WTC11 (cell line): ENCODE measurements at regions not wholly inside any gene's neighbourhood (a gene's known extent, or its start where the extent isn't known, plus 50 kb on each side); places are given as distances from the start of the nearest gene placed in this dataset.

ENCODE experiments used
- CBFB ChIP-seq: sonication (generic); formaldehyde crosslinking; IDR thresholded peaks from 2 replicates; pipeline ENCODE4 v1.8.1; 2022; ENCODE audit warnings: mild to moderate bottlenecking, low read depth, missing genetic modification reagents
- CREB1 ChIP-seq: sonication (generic); formaldehyde crosslinking; IDR thresholded peaks from 2 replicates; pipeline ENCODE4 v1.8.0; 2023; ENCODE audit warnings: mild to moderate bottlenecking, missing genetic modification reagents
- ETV6 ChIP-seq: sonication (generic); formaldehyde crosslinking; IDR thresholded peaks from 2 replicates; pipeline ENCODE4 v1.8.1; 2022; ENCODE audit warnings: mild to moderate bottlenecking, missing genetic modification reagents
- GABPB1 ChIP-seq: sonication (generic); formaldehyde crosslinking; IDR thresholded peaks from 2 replicates; pipeline ENCODE4 v1.8.1; 2023; ENCODE audit warnings: mild to moderate bottlenecking, missing genetic modification reagents
- JUN ChIP-seq: sonication (generic); formaldehyde crosslinking; IDR thresholded peaks from 2 replicates; pipeline ENCODE4 v1.8.0; 2023; ENCODE audit warnings: mild to moderate bottlenecking, missing genetic modification reagents
- MYBL2 ChIP-seq: sonication (generic); formaldehyde crosslinking; IDR thresholded peaks from 2 replicates; pipeline ENCODE4 v1.8.1; 2023; ENCODE audit warnings: mild to moderate bottlenecking, moderate library complexity, missing genetic modification reagents
- ZNF232 ChIP-seq: sonication (generic); formaldehyde crosslinking; IDR thresholded peaks from 2 replicates; pipeline ENCODE4 v1.8.0; 2022; ENCODE audit warnings: mild to moderate bottlenecking, missing genetic modification reagents
- TF ChIP-seq, protein P1 (sequence below): sonication (generic); formaldehyde crosslinking; IDR thresholded peaks from 2 replicates; pipeline ENCODE4 v1.8.0; 2022; ENCODE audit warnings: missing genetic modification reagents
- TF ChIP-seq, protein P2 (sequence below): fragments of 200-600 bp; IDR thresholded peaks from 2 replicates; pipeline ENCODE4 v1.8.0; 2022; ENCODE audit warnings: antibody characterized with exemption
- TF ChIP-seq, protein P3 (sequence below): sonication (generic); formaldehyde crosslinking; conservative IDR thresholded peaks from 2 replicates; pipeline ENCODE4 v1.8.1; 2023; ENCODE audit warnings: mild to moderate bottlenecking, low read depth, missing genetic modification reagents, moderate library complexity
- TF ChIP-seq, protein P4 (sequence below): fragments of 250-450 bp; sonication (Bioruptor Pico); IDR thresholded peaks from 2 replicates; pipeline ENCODE4 v1.9.0; 2021; ENCODE audit warnings: moderate library complexity, mild to moderate bottlenecking, inconsistent platforms, borderline replicate concordance

DNA sequence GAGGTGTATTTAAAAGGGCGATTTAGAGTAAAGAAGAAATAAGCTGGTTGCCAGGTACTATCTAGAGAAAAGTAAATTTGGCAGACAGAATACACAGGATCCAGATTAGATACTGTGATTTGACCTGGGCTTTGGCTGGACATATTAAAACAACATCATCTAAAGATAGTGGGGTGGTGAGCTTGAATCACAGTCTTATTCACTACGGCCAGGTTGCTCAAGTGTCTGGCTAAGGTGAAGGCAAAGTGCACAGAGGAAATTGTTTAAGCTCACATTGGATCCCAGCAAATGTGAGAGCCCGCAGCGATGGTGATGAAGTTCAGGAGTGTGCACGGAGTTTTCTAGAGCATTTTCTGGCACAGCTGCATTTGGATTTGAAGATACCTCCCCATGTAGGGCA, 398.2 kb upstream of the MEF2C start:
- TF ChIP-seq, protein P1, sequence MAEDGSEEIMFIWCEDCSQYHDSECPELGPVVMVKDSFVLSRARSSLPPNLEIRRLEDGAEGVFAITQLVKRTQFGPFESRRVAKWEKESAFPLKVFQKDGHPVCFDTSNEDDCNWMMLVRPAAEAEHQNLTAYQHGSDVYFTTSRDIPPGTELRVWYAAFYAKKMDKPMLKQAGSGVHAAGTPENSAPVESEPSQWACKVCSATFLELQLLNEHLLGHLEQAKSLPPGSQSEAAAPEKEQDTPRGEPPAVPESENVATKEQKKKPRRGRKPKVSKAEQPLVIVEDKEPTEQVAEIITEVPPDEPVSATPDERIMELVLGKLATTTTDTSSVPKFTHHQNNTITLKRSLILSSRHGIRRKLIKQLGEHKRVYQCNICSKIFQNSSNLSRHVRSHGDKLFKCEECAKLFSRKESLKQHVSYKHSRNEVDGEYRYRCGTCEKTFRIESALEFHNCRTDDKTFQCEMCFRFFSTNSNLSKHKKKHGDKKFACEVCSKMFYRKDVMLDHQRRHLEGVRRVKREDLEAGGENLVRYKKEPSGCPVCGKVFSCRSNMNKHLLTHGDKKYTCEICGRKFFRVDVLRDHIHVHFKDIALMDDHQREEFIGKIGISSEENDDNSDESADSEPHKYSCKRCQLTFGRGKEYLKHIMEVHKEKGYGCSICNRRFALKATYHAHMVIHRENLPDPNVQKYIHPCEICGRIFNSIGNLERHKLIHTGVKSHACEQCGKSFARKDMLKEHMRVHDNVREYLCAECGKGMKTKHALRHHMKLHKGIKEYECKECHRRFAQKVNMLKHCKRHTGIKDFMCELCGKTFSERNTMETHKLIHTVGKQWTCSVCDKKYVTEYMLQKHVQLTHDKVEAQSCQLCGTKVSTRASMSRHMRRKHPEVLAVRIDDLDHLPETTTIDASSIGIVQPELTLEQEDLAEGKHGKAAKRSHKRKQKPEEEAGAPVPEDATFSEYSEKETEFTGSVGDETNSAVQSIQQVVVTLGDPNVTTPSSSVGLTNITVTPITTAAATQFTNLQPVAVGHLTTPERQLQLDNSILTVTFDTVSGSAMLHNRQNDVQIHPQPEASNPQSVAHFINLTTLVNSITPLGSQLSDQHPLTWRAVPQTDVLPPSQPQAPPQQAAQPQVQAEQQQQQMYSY (CRISPR knock-in tag) = no peak
- TF ChIP-seq, protein P2, sequence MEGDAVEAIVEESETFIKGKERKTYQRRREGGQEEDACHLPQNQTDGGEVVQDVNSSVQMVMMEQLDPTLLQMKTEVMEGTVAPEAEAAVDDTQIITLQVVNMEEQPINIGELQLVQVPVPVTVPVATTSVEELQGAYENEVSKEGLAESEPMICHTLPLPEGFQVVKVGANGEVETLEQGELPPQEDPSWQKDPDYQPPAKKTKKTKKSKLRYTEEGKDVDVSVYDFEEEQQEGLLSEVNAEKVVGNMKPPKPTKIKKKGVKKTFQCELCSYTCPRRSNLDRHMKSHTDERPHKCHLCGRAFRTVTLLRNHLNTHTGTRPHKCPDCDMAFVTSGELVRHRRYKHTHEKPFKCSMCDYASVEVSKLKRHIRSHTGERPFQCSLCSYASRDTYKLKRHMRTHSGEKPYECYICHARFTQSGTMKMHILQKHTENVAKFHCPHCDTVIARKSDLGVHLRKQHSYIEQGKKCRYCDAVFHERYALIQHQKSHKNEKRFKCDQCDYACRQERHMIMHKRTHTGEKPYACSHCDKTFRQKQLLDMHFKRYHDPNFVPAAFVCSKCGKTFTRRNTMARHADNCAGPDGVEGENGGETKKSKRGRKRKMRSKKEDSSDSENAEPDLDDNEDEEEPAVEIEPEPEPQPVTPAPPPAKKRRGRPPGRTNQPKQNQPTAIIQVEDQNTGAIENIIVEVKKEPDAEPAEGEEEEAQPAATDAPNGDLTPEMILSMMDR = no peak
- TF ChIP-seq, protein P3, sequence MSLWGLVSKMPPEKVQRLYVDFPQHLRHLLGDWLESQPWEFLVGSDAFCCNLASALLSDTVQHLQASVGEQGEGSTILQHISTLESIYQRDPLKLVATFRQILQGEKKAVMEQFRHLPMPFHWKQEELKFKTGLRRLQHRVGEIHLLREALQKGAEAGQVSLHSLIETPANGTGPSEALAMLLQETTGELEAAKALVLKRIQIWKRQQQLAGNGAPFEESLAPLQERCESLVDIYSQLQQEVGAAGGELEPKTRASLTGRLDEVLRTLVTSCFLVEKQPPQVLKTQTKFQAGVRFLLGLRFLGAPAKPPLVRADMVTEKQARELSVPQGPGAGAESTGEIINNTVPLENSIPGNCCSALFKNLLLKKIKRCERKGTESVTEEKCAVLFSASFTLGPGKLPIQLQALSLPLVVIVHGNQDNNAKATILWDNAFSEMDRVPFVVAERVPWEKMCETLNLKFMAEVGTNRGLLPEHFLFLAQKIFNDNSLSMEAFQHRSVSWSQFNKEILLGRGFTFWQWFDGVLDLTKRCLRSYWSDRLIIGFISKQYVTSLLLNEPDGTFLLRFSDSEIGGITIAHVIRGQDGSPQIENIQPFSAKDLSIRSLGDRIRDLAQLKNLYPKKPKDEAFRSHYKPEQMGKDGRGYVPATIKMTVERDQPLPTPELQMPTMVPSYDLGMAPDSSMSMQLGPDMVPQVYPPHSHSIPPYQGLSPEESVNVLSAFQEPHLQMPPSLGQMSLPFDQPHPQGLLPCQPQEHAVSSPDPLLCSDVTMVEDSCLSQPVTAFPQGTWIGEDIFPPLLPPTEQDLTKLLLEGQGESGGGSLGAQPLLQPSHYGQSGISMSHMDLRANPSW (CRISPR knock-in tag) = no peak
- TF ChIP-seq MYBL2 (no peak), ZNF232 (CRISPR knock-in tag) (no peak), ETV6 (CRISPR knock-in tag) (no peak), GABPB1 (CRISPR knock-in tag) (no peak), CBFB (CRISPR knock-in tag) (no peak), JUN (CRISPR knock-in tag) (no peak), CREB1 (CRISPR knock-in tag) (no peak)
- TF ChIP-seq, protein P4, sequence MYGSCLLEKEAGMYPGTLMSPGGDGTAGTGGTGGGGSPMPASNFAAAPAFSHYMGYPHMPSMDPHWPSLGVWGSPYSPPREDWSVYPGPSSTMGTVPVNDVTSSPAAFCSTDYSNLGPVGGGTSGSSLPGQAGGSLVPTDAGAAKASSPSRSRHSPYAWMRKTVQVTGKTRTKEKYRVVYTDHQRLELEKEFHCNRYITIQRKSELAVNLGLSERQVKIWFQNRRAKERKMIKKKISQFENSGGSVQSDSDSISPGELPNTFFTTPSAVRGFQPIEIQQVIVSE (CRISPR knock-in tag) = no peak
